ENCODE measurements at regions not wholly inside any gene's neighbourhood (a gene's known extent, or its start where the extent isn't known, plus 50 kb on each side); places are given as distances from the start of the nearest gene placed in this dataset.

DNA sequence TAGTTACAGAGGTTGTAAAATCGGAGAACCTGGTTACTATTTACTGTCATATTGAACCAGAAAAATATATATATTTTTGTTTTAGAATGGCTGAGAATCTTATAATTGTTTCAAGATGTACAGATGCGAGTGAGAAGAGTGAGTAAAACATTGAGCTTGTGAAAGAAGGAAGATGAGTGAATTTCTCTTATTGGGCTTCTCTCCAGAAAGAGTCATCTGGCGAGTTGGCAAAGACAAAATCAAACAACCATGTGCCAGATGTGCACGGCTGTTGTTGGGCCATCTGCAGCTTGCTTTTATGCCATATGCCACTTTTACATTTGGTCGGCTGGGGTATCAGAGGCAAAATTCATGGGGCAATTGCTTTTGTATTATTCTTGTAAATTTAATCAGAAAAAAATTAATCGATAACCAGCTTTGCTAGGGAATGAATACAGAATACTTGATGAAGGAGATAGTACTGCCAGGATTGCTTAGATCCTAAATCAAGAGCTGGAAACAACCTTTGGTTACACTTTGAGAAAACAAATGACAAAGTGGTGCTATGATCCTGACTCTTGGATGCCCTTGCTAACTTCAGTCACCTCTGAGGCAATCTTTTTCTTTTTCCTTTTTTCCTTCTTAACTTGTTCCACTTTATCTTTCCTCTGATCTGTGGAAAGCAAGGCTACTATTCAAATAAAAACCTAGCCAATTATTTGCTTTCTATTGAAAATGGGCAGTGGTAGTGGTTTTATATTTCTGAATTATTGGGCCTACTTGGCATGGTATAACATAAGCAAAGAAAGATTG, 97.1 kb upstream of the GRIK2 start:
- Histone ChIP-seq H3K27ac (ENCODE audit: insufficient read depth, low read length, poor library complexity, severe bottlenecking) (no peak overlapping the region), H3K36me3 (ENCODE audit: control insufficient read depth, insufficient read depth, low read length) (no peaks in the 10 kb centered on the region), H3K27me3 (replicated peaks; ENCODE audit: control insufficient read depth, insufficient read depth, low read length, poor library complexity, severe bottlenecking) (no peaks in the 10 kb centered on the region), H3K4me3 (ENCODE audit: insufficient read depth, low read depth, low read length, poor library complexity, severe bottlenecking) (no peak overlapping the region), H3K9me3 (ENCODE audit: control insufficient read depth, low read length) (no peaks in the 10 kb centered on the region), H3K4me1 (ENCODE audit: control insufficient read depth, insufficient read depth, low read length, poor library complexity, severe bottlenecking) (no peaks in the 10 kb centered on the region)
- DNase-seq: no peak

- no peak for DNase-seq
- Histone ChIP-seq H3K27me3 (replicated peaks; ENCODE audit: control insufficient read depth, insufficient read depth, low read length, poor library complexity, severe bottlenecking) (no peaks in the 10 kb centered on the region), H3K4me1 (ENCODE audit: control insufficient read depth, insufficient read depth, low read length, poor library complexity, severe bottlenecking) (no peaks in the 10 kb centered on the region)
Observed at GRCh38 chr6:101302593-101302992, 90.9 kb upstream of the GRIK2 start.

GRCh38 chr6:101303495-101303894, 90.0 kb upstream of the GRIK2 start:
- Histone ChIP-seq H3K27me3 (replicated peaks; ENCODE audit: control insufficient read depth, insufficient read depth, low read length, poor library complexity, severe bottlenecking) (no peaks in the 10 kb centered on the region), H3K9me3 (ENCODE audit: control insufficient read depth, low read length) (peaks cover 6% of the 10 kb centered on the region), H3K36me3 (ENCODE audit: control insufficient read depth, insufficient read depth, low read length) (no peaks in the 10 kb centered on the region), H3K27ac (ENCODE audit: insufficient read depth, low read length, poor library complexity, severe bottlenecking) (no peak overlapping the region), H3K4me1 (ENCODE audit: control insufficient read depth, insufficient read depth, low read length, poor library complexity, severe bottlenecking) (no peaks in the 10 kb centered on the region), H3K4me3 (ENCODE audit: insufficient read depth, low read depth, low read length, poor library complexity, severe bottlenecking) (no peak overlapping the region)
- no peak for DNase-seq

More at GRCh38 chr6:101302593-101302992, 90.9 kb upstream of the GRIK2 start:
- H3K36me3 ChIP-seq (ENCODE audit: control insufficient read depth, insufficient read depth, low read length): no peaks in the 10 kb centered on the region
- no peak overlapping the region for H3K4me3 ChIP-seq (ENCODE audit: insufficient read depth, low read depth, low read length, poor library complexity, severe bottlenecking)
- H3K9me3 ChIP-seq (ENCODE audit: control insufficient read depth, low read length): peaks cover 6% of the 10 kb centered on the region
- H3K27ac ChIP-seq (ENCODE audit: insufficient read depth, low read length, poor library complexity, severe bottlenecking): no peak overlapping the region

DNA sequence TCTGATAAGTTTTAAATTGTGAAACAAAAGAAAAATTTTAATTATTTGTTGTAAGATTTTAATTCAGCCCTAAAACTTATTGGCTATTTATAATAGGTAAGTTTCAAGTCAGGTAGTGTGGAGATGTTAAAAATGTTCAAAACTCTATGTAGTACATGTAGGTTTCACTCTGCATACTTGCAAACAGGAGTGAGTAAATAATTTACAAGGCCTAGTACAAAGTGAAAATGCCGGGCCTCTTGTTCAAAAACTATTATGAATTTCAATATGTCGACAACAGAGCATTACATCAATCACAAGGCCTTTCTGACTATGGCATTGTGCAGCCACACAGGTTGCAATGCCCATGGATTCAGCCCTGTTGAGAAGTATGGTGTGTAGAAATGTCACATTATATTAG, 80.9 kb upstream of the GRIK2 start:
- no peak overlapping the region for H3K27ac ChIP-seq (ENCODE audit: insufficient read depth, low read length, poor library complexity, severe bottlenecking)
- H3K27me3 ChIP-seq (replicated peaks; ENCODE audit: control insufficient read depth, insufficient read depth, low read length, poor library complexity, severe bottlenecking): no peaks in the 10 kb centered on the region
- no peaks in the 10 kb centered on the region for H3K36me3 ChIP-seq (ENCODE audit: control insufficient read depth, insufficient read depth, low read length)
- H3K4me3 ChIP-seq (ENCODE audit: insufficient read depth, low read depth, low read length, poor library complexity, severe bottlenecking): no peak overlapping the region
- no peaks in the 10 kb centered on the region for H3K9me3 ChIP-seq (ENCODE audit: control insufficient read depth, low read length)
- no peak for DNase-seq
- no peaks in the 10 kb centered on the region for H3K4me1 ChIP-seq (ENCODE audit: control insufficient read depth, insufficient read depth, low read length, poor library complexity, severe bottlenecking)

- Histone ChIP-seq H3K4me1 (ENCODE audit: control insufficient read depth, insufficient read depth, low read length, poor library complexity, severe bottlenecking) (no peaks in the 10 kb centered on the region), H3K9me3 (ENCODE audit: control insufficient read depth, low read length) (no peaks in the 10 kb centered on the region), H3K4me3 (ENCODE audit: insufficient read depth, low read depth, low read length, poor library complexity, severe bottlenecking) (no peak overlapping the region), H3K27me3 (replicated peaks; ENCODE audit: control insufficient read depth, insufficient read depth, low read length, poor library complexity, severe bottlenecking) (no peaks in the 10 kb centered on the region), H3K27ac (ENCODE audit: insufficient read depth, low read length, poor library complexity, severe bottlenecking) (no peak overlapping the region), H3K36me3 (ENCODE audit: control insufficient read depth, insufficient read depth, low read length) (no peaks in the 10 kb centered on the region)
- DNase-seq: no peak
Observed at GRCh38 chr6:101322921-101323320, 70.6 kb upstream of the GRIK2 start.

- DNase-seq: no peak
- no peaks in the 10 kb centered on the region for H3K27me3 ChIP-seq (replicated peaks; ENCODE audit: control insufficient read depth, insufficient read depth, low read length, poor library complexity, severe bottlenecking)
- H3K4me3 ChIP-seq (ENCODE audit: insufficient read depth, low read depth, low read length, poor library complexity, severe bottlenecking): no peak overlapping the region
- no peaks in the 10 kb centered on the region for H3K9me3 ChIP-seq (ENCODE audit: control insufficient read depth, low read length)
- H3K36me3 ChIP-seq (ENCODE audit: control insufficient read depth, insufficient read depth, low read length): no peaks in the 10 kb centered on the region
- H3K4me1 ChIP-seq (ENCODE audit: control insufficient read depth, insufficient read depth, low read length, poor library complexity, severe bottlenecking): no peaks in the 10 kb centered on the region
- H3K27ac ChIP-seq (ENCODE audit: insufficient read depth, low read length, poor library complexity, severe bottlenecking): no peak overlapping the region
Observed at GRCh38 chr6:101326411-101326810, 67.1 kb upstream of the GRIK2 start.

GRCh38 chr6:101341926-101342325, 51.6 kb upstream of the GRIK2 start:
- Histone ChIP-seq H3K4me3 (ENCODE audit: insufficient read depth, low read depth, low read length, poor library complexity, severe bottlenecking) (no peak overlapping the region), H3K27ac (ENCODE audit: insufficient read depth, low read length, poor library complexity, severe bottlenecking) (no peak overlapping the region), H3K27me3 (replicated peaks; ENCODE audit: control insufficient read depth, insufficient read depth, low read length, poor library complexity, severe bottlenecking) (no peaks in the 10 kb centered on the region), H3K4me1 (ENCODE audit: control insufficient read depth, insufficient read depth, low read length, poor library complexity, severe bottlenecking) (no peaks in the 10 kb centered on the region), H3K9me3 (ENCODE audit: control insufficient read depth, low read length) (no peaks in the 10 kb centered on the region), H3K36me3 (ENCODE audit: control insufficient read depth, insufficient read depth, low read length) (no peaks in the 10 kb centered on the region)
- no peak for DNase-seq
